Activated T-cell treated with anti-CD3 and anti-CD28 coated beads, Interleukin-2, amount 50 U/mL, for 24 hours (primary cell): ENCODE measurements at regions not wholly inside any gene's neighbourhood (a gene's known extent, or its start where the extent isn't known, plus 50 kb on each side); places are given as distances from the start of the nearest gene placed in this dataset.

Experiments used
- DNase-seq: peaks from one replicate; pipeline ENCODE4 v3.0.0-alpha.2; 2020
- H3K27ac Mint-ChIP-seq: 2 replicates; pipeline ENCODE4 v1.8.0; 2020; ENCODE audit warnings: mild to moderate bottlenecking, mixed read lengths
- H3K27me3 Mint-ChIP-seq: 2 replicates; pipeline ENCODE4 v1.8.0; 2020; ENCODE audit warnings: mixed read lengths
- H3K36me3 Mint-ChIP-seq: 2 replicates; pipeline ENCODE4 v1.8.0; 2020; ENCODE audit warnings: low read depth, mixed read lengths
- H3K4me1 Mint-ChIP-seq: 2 replicates; pipeline ENCODE4 v1.8.0; 2020; ENCODE audit warnings: low read depth, mixed read lengths
- H3K4me3 Mint-ChIP-seq: 2 replicates; pipeline ENCODE4 v1.8.0; 2020; ENCODE audit warnings: mild to moderate bottlenecking, moderate library complexity, mixed read lengths
- H3K9me3 Mint-ChIP-seq: 2 replicates; pipeline ENCODE4 v1.8.0; 2020; ENCODE audit warnings: mixed read lengths

DNA sequence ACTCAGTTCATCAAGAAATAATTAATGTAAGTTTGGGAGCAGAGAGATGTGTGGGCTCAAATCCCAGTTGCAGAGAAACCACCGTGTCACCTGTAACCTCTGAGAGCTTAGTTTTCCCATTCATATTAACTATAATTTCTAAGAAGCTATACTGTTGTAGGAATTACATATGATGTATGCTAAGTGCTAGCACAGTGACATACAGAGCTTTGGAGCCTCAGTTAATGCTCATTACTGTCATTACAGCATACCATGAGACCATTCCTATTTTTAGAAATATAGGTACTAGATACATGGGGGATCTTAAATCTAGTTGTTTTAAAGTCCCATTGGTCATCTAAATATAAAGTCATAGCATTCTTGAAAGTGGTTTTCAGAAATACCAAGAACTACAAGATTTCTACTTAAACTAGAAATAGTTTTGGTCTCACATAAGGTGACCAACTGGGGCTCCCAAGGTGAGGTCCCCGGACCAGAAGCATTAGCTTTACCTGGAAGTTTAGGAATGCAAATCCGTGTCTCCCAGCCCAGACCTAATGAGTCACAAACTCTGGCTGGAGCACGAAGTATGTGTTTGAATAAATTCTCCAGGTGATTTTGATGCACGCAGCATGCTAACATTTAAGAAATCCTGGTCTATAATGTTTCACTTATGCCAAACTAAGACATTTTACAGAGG is 144.6 kb downstream of the LACC1 start:
- no peaks in the 10 kb centered on the region for H3K9me3 Mint-ChIP-seq
- H3K36me3 Mint-ChIP-seq = no peaks in the 10 kb centered on the region
- peaks cover 23% of the 10 kb centered on the region for H3K27me3 Mint-ChIP-seq
- H3K4me1 Mint-ChIP-seq = no peaks in the 10 kb centered on the region
- H3K4me3 Mint-ChIP-seq = no peak overlapping the region
- H3K27ac Mint-ChIP-seq = no peak overlapping the region
- no peak for DNase-seq

DNA sequence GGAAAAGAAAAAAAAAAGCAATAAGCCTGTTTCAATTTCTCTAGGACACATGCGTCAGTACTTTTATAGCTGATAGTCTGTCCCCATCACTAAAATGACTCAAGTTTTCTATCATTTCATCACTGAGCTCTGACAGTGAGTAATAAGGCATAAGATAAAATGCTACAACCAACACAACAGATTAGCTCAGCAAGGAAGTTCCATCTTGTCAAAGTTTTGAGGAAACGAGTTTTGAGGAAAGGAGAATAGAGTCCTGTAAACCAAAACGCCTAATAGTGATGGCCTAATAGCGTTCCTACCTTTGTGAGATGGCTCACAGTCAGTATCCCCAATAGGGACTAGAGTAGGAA is 145.1 kb downstream of the LACC1 start:
- Mint-ChIP-seq H3K27ac (no peak overlapping the region), H3K4me1 (no peaks in the 10 kb centered on the region), H3K4me3 (no peak overlapping the region), H3K9me3 (no peaks in the 10 kb centered on the region), H3K36me3 (no peaks in the 10 kb centered on the region), H3K27me3 (peaks cover 23% of the 10 kb centered on the region)
- no peak for DNase-seq

- Mint-ChIP-seq H3K27ac (no peak overlapping the region), H3K36me3 (no peaks in the 10 kb centered on the region), H3K27me3 (peaks cover 23% of the 10 kb centered on the region), H3K9me3 (no peaks in the 10 kb centered on the region), H3K4me3 (no peak overlapping the region), H3K4me1 (no peaks in the 10 kb centered on the region)
- no peak for DNase-seq
These were observed 146.5 kb downstream of the LACC1 start for GRCh38 chr13:44026194-44026593.

GRCh38 chr13:44028734-44029133 is 149.0 kb downstream of the LACC1 start:
- H3K36me3 Mint-ChIP-seq = no peaks in the 10 kb centered on the region
- peaks cover 17% of the 10 kb centered on the region for H3K27me3 Mint-ChIP-seq
- no peaks in the 10 kb centered on the region for H3K4me1 Mint-ChIP-seq
- no peak overlapping the region for H3K4me3 Mint-ChIP-seq
- no peak overlapping the region for H3K27ac Mint-ChIP-seq
- H3K9me3 Mint-ChIP-seq = no peaks in the 10 kb centered on the region
- DNase-seq = no peak

DNA sequence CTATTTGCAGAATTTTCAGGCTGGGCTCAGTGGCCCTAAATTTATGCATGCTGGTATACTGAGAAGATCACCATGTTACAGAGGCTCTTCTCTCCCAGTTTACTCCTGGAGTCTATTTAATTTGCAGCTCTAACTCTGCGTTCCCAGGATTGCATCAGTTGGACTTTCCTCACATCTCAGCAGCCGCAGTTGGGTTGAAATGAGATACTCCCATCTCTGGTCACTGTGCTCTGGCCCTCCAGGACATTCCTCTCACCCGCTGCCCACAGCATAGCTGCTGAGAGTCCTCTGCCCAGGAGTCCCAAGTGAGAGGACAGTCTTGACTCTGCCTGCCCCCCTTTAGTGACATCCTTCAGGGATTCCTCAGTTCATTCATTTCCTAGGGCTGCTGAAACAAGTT is 150.9 kb downstream of the LACC1 start:
- DNase-seq = no peak

GRCh38 chr13:44031555-44031954 is 151.9 kb downstream of the LACC1 start:
- peaks cover 8% of the 10 kb centered on the region for H3K27me3 Mint-ChIP-seq
- DNase-seq = no peak
- H3K9me3 Mint-ChIP-seq = no peaks in the 10 kb centered on the region
- no peaks in the 10 kb centered on the region for H3K36me3 Mint-ChIP-seq
- H3K4me1 Mint-ChIP-seq = no peaks in the 10 kb centered on the region
- H3K4me3 Mint-ChIP-seq = no peak overlapping the region
- H3K27ac Mint-ChIP-seq = no peak overlapping the region

More for the DNA sequence above, 150.9 kb downstream of the LACC1 start:
- Mint-ChIP-seq H3K4me3 (no peak overlapping the region), H3K27ac (no peak overlapping the region), H3K4me1 (no peaks in the 10 kb centered on the region), H3K27me3 (peaks cover 12% of the 10 kb centered on the region), H3K9me3 (no peaks in the 10 kb centered on the region), H3K36me3 (no peaks in the 10 kb centered on the region)

DNA sequence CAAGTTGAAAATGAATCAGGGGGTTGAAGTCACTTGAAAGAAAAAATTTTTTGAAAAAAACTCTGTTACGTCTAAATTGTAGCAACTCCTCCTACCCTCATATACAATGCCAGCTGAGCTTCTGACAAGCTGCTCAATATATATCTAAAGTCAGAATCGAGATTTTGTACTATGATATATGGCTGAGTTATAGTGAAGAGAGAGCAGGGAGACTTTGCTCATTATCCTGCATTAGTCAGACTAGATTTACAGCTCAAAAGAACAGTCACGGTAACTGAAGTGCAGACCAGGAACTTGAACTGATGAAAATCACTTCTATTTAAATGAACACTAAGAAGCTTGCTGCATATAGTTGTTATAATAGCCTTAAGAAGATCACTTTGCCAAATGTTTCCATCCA is 153.1 kb downstream of the LACC1 start:
- Mint-ChIP-seq H3K4me3 (no peak overlapping the region), H3K36me3 (no peaks in the 10 kb centered on the region), H3K9me3 (no peaks in the 10 kb centered on the region), H3K27ac (no peak overlapping the region), H3K4me1 (no peaks in the 10 kb centered on the region), H3K27me3 (peaks cover 9% of the 10 kb centered on the region)
- no peak for DNase-seq

- H3K27ac Mint-ChIP-seq = no peak overlapping the region
- H3K9me3 Mint-ChIP-seq = no peaks in the 10 kb centered on the region
- H3K27me3 Mint-ChIP-seq = peaks cover 13% of the 10 kb centered on the region
- H3K36me3 Mint-ChIP-seq = no peaks in the 10 kb centered on the region
- no peaks in the 10 kb centered on the region for H3K4me1 Mint-ChIP-seq
- DNase-seq = no peak
- no peak overlapping the region for H3K4me3 Mint-ChIP-seq
These were observed 155.7 kb downstream of the LACC1 start for GRCh38 chr13:44035400-44035799.

DNA sequence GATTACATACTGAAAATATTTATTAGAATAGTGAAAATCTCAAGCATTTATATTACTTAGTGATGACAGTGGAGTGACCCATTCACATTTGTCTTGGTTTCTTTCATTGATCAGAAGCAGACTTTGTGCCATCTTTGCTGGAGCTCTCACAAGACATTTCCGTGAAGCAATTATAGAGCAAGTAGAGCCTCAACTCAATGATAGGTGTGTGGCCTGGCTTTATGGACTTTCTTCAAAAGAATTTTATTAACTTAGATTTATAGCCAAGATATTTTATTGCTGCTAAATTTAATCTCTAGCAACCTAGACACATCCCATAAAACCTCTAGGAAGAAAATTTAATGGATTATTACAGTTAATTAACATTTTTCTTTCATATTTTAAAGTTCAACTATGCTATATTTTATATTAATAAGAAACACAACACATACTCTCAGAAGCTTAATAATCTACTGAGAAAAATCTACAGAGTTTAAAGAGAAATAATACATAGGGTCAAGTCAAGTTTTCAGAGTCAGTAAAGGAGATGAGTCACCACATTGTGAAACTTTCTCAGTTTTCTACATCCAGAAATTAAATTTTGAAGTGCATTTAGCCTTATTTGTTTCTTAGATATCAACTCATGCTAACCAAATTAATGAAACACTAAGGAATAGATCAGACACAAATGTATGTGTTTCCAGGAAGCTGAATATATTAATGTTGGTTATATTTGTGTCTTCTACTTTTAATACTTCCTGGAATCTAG is 160.5 kb downstream of the LACC1 start:
- no peak overlapping the region for H3K4me3 Mint-ChIP-seq
- no peaks in the 10 kb centered on the region for H3K36me3 Mint-ChIP-seq
- H3K4me1 Mint-ChIP-seq = no peaks in the 10 kb centered on the region
- H3K27me3 Mint-ChIP-seq = peaks cover 18% of the 10 kb centered on the region
- no peak overlapping the region for H3K27ac Mint-ChIP-seq
- DNase-seq = no peak
- no peaks in the 10 kb centered on the region for H3K9me3 Mint-ChIP-seq

GRCh38 chr13:44040818-44041100 is 161.1 kb downstream of the LACC1 start:
- Mint-ChIP-seq H3K36me3 (no peaks in the 10 kb centered on the region), H3K4me3 (no peak overlapping the region), H3K4me1 (no peaks in the 10 kb centered on the region), H3K9me3 (no peaks in the 10 kb centered on the region), H3K27me3 (peaks cover 20% of the 10 kb centered on the region), H3K27ac (no peak overlapping the region)
- DNase-seq = no peak

GRCh38 chr13:44044547-44045179 is 165.0 kb downstream of the LACC1 start:
- Mint-ChIP-seq H3K36me3 (no peaks in the 10 kb centered on the region), H3K9me3 (no peaks in the 10 kb centered on the region), H3K4me1 (no peaks in the 10 kb centered on the region), H3K4me3 (no peak overlapping the region), H3K27me3 (peaks cover 38% of the 10 kb centered on the region), H3K27ac (no peak overlapping the region)
- DNase-seq = no peak

GRCh38 chr13:44045180-44045562 is 165.5 kb downstream of the LACC1 start:
- Mint-ChIP-seq H3K4me3 (no peak overlapping the region), H3K36me3 (no peaks in the 10 kb centered on the region), H3K4me1 (no peaks in the 10 kb centered on the region), H3K27me3 (peaks cover 41% of the 10 kb centered on the region), H3K27ac (no peak overlapping the region), H3K9me3 (no peaks in the 10 kb centered on the region)
- no peak for DNase-seq

DNA sequence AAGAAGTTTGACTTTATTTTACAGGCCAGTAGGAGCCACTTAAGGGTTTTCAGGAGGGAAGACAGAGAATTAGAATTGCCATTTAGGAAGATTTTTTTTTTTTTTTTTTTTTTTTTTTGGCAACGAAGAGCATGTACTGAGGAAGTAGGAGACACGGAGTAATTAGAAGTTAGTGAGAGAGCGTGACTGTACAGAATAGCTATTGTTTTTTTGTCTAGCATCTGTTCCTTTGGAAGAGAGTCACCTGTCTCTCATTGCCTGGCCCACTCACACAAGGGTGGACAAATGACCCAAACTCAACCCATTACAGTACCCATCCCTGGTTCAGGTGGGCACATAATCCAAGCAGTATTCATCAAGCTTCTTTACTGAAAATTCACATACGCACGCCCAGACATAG is 166.7 kb downstream of the LACC1 start:
- Mint-ChIP-seq H3K36me3 (no peaks in the 10 kb centered on the region), H3K9me3 (no peaks in the 10 kb centered on the region)
- no peak for DNase-seq

DNA sequence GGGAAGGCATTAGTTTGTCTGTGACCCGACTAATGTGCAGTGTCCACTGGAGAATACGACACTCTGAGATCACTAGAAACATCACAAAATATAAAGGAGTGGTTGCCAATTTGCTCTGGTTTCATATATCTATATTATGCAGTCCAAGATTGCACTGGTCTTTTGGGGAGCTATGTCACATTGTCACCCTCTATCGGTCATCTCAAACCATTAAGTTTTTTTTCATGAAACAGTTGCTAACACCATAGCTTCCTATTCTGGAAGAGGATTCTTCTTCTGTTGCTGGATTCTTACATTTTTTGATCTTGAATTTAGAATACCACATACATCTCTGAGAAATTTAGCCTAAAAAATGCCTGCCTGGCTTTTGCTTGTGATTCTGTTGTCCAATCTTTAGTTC is 168.6 kb downstream of the LACC1 start:
- no peak overlapping the region for H3K27ac Mint-ChIP-seq
- H3K9me3 Mint-ChIP-seq = no peaks in the 10 kb centered on the region
- H3K36me3 Mint-ChIP-seq = no peaks in the 10 kb centered on the region
- no peak overlapping the region for H3K4me3 Mint-ChIP-seq
- DNase-seq = no peak
- H3K27me3 Mint-ChIP-seq = peaks cover 51% of the 10 kb centered on the region
- no peaks in the 10 kb centered on the region for H3K4me1 Mint-ChIP-seq

More for the DNA sequence above, 166.7 kb downstream of the LACC1 start:
- no peak overlapping the region for H3K27ac Mint-ChIP-seq
- H3K4me3 Mint-ChIP-seq = no peak overlapping the region
- H3K4me1 Mint-ChIP-seq = no peaks in the 10 kb centered on the region
- H3K27me3 Mint-ChIP-seq = peaks cover 44% of the 10 kb centered on the region
